Caco-2 (cell line): ENCODE measurements at regions not wholly inside any gene's neighbourhood (a gene's known extent, or its start where the extent isn't known, plus 50 kb on each side); places are given as distances from the start of the nearest gene placed in this dataset.

Experiments used
- BruUV-seq: library from RNA; stranded (reverse); fragments of 400-500 nt; replicated peaks from 2 replicates; lab custom pipeline; 2021; lab: Mats Ljungman, UMichigan
- CTCF ChIA-PET: fragments of 300-600 bp; sonication (Branson Sonifier 250); formaldehyde crosslinking; loops from one replicate; lab custom pipeline; 2022; ENCODE audit warnings: antibody characterized with exemption; lab: Charles Lee
- POLR2A ChIA-PET: fragments of 300-600 bp; sonication (Branson Sonifier 250); formaldehyde crosslinking; loops from one replicate; lab custom pipeline; 2022; ENCODE audit warnings: antibody characterized with exemption; lab: Charles Lee
- DNase-seq, 2 experiments: peaks; one replicate each; pipeline versions ENCODE4 v3.0.0 to v3.0.0-alpha.2; 2020 to 2022
- H3K27me3 ChIP-seq: replicated peaks from 2 replicates; pipeline ENCODE4 v1.6.0; 2011; ENCODE audit warnings: low read length; ENCODE audit not compliant: control insufficient read depth, insufficient read depth
- H3K36me3 ChIP-seq: 2 replicates; pipeline ENCODE4 v1.5.1; 2011; ENCODE audit warnings: low read length; ENCODE audit not compliant: control insufficient read depth, insufficient read depth
- H3K4me1 ChIP-seq: fragments of 250-450 bp; sonication (Bioruptor Pico); 2 replicates; pipeline ENCODE4 v1.5.1; 2020; ENCODE audit warnings: mild to moderate bottlenecking
- H3K4me3 ChIP-seq: 2 replicates; pipeline ENCODE4 v1.5.1; 2011; ENCODE audit warnings: low read depth, mild to moderate bottlenecking, control low read depth, low read length
- H3K9me3 ChIP-seq: fragments of 250-450 bp; sonication (Bioruptor Pico); 2 replicates; pipeline ENCODE4 v1.5.1; 2020; ENCODE audit warnings: mild to moderate bottlenecking, moderate library complexity
- H3K27ac Mint-ChIP-seq: one replicate; pipeline ENCODE4 v1.8.0; 2022; ENCODE audit warnings: mixed read lengths; ENCODE audit not compliant: unreplicated experiment
- H3K27me3 Mint-ChIP-seq: one replicate; pipeline ENCODE4 v1.8.0; 2022; ENCODE audit warnings: mixed read lengths; ENCODE audit not compliant: insufficient read depth, unreplicated experiment
- H3K36me3 Mint-ChIP-seq: one replicate; pipeline ENCODE4 v1.8.0; 2022; ENCODE audit warnings: mild to moderate bottlenecking, mixed read lengths; ENCODE audit not compliant: insufficient read depth, unreplicated experiment
- H3K4me1 Mint-ChIP-seq: one replicate; pipeline ENCODE4 v1.8.0; 2022; ENCODE audit warnings: low read depth, mixed read lengths; ENCODE audit not compliant: unreplicated experiment
- H3K4me3 Mint-ChIP-seq: one replicate; pipeline ENCODE4 v1.8.0; 2022; ENCODE audit warnings: mild to moderate bottlenecking, moderate library complexity, mixed read lengths; ENCODE audit not compliant: unreplicated experiment
- H3K9me3 Mint-ChIP-seq: one replicate; pipeline ENCODE4 v1.8.0; 2022; ENCODE audit warnings: mixed read lengths; ENCODE audit not compliant: unreplicated experiment
- CTCF ChIP-seq, 2 experiments: fragments of 200-600 bp in 1 of 2; IDR thresholded peaks; 1 replicate in 1 of 2; 2 replicates in 1 of 2; pipeline versions ENCODE4 v1.5.1 to v1.8.0; 2011 to 2022; ENCODE audit warnings: antibody characterized with exemption in 1 of 2, control low read depth in 1 of 2, inconsistent platforms in 1 of 2, low read depth in 1 of 2, low read length in 1 of 2, mild to moderate bottlenecking in 1 of 2, moderate library complexity in 1 of 2; ENCODE audit not compliant: insufficient read depth in 1 of 2, severe bottlenecking in 1 of 2, unreplicated experiment in 1 of 2
- intact Hi-C: fragments of 100-400 bp; cut with micrococcal nuclease; formaldehyde crosslinking; loops from one replicate; pipeline ENCODE4 v1.10.0; 2022; ENCODE audit not compliant: unreplicated experiment

GRCh38 chr3:14019459-14019858 lies 105.2 kb downstream of the CHCHD4 start:
- no peaks in the 10 kb centered on the region for H3K4me1 Mint-ChIP-seq
- Histone ChIP-seq H3K36me3 (no peaks in the 10 kb centered on the region), H3K27me3 (no peaks in the 10 kb centered on the region), H3K4me3 (no peak overlapping the region), H3K9me3 (no peaks in the 10 kb centered on the region), H3K4me1 (no peaks in the 10 kb centered on the region)
- DNase-seq, result no peak
- POLR2A ChIA-PET, result no interaction called here
- CTCF ChIA-PET, result no interaction called here
- H3K27me3 Mint-ChIP-seq, result peaks cover under 1% of the 10 kb centered on the region
- no peak overlapping the region for H3K4me3 Mint-ChIP-seq
- H3K9me3 Mint-ChIP-seq, result peaks cover 25% of the 10 kb centered on the region
- no TSS peak for BruUV-seq
- TF ChIP-seq CTCF (IDR thresholded peaks at IDR 0.05; ENCODE audit: insufficient read depth in 1 of 2, low read depth in 1 of 2, low read length in 1 of 2, severe bottlenecking in 1 of 2, unreplicated experiment in 1 of 2), result no peak
- no peaks in the 10 kb centered on the region for H3K36me3 Mint-ChIP-seq
- H3K27ac Mint-ChIP-seq, result no peak overlapping the region
- intact Hi-C loops, result no loop called here

GRCh38 chr3:14016900-14017475 lies 107.7 kb downstream of the CHCHD4 start:
- H3K36me3 Mint-ChIP-seq, result no peaks in the 10 kb centered on the region
- H3K9me3 ChIP-seq, result peaks cover 3% of the 10 kb centered on the region; the same call in 1 of the 2 replicates
- H3K4me3 Mint-ChIP-seq, result no peak overlapping the region
- no peaks in the 10 kb centered on the region for H3K36me3 ChIP-seq
- H3K9me3 Mint-ChIP-seq, result peaks cover 22% of the 10 kb centered on the region
- H3K4me1 Mint-ChIP-seq, result no peaks in the 10 kb centered on the region
- H3K27me3 ChIP-seq, result no peaks in the 10 kb centered on the region
- no peak overlapping the region for H3K4me3 ChIP-seq
- peaks cover 3% of the 10 kb centered on the region for H3K27me3 Mint-ChIP-seq
- POLR2A ChIA-PET, result no interaction called here
- intact Hi-C loops, result no loop called here
- H3K4me1 ChIP-seq, result no peaks in the 10 kb centered on the region
- no TSS peak for BruUV-seq
- DNase-seq, result no peak
- no peak for TF ChIP-seq CTCF (IDR thresholded peaks at IDR 0.05; ENCODE audit: insufficient read depth in 1 of 2, low read depth in 1 of 2, low read length in 1 of 2, severe bottlenecking in 1 of 2, unreplicated experiment in 1 of 2)
- no peak overlapping the region for H3K27ac Mint-ChIP-seq
- CTCF ChIA-PET, result interaction anchor here (1.4 kb wide), 1 partner anchor 98 kb away, joined by 3 read pairs; no protein-coding TSS in a partner anchor

- H3K27ac Mint-ChIP-seq, result no peak overlapping the region
- H3K9me3 Mint-ChIP-seq, result no peaks in the 10 kb centered on the region
- H3K4me3 Mint-ChIP-seq, result no peak overlapping the region
- H3K27me3 ChIP-seq, result no peaks in the 10 kb centered on the region
- H3K36me3 Mint-ChIP-seq, result no peaks in the 10 kb centered on the region
- H3K4me3 ChIP-seq, result no peak overlapping the region
- no peaks in the 10 kb centered on the region for H3K36me3 ChIP-seq
- H3K9me3 ChIP-seq, result 0 out of 2 replicates have a peak, but pooled peaks cover 5% of the 10 kb centered on the region
- no peak for TF ChIP-seq CTCF (IDR thresholded peaks at IDR 0.05; ENCODE audit: insufficient read depth in 1 of 2, low read depth in 1 of 2, low read length in 1 of 2, severe bottlenecking in 1 of 2, unreplicated experiment in 1 of 2)
- no peaks in the 10 kb centered on the region for H3K4me1 ChIP-seq
- intact Hi-C loops, result no loop called here
- no TSS peak for BruUV-seq
- no peaks in the 10 kb centered on the region for H3K4me1 Mint-ChIP-seq
- POLR2A ChIA-PET, result no interaction called here
- no peaks in the 10 kb centered on the region for H3K27me3 Mint-ChIP-seq
- DNase-seq, result no peak
- CTCF ChIA-PET, result no interaction called here
Measured at GRCh38 chr3:14007006-14007405, 117.7 kb downstream of the CHCHD4 start.
